HG03103 (cell line): ENCODE measurements at regions not wholly inside any gene's neighbourhood (a gene's known extent, or its start where the extent isn't known, plus 50 kb on each side); places are given as distances from the start of the nearest gene placed in this dataset.

ENCODE experiments used
- ATAC-seq: cut with Tn5 transposase; IDR thresholded peaks from one replicate; pipeline ENCODE4 v1.9.1; 2021; ENCODE audit warnings: low read depth; ENCODE audit not compliant: unreplicated experiment

GRCh38 chr4:124329134-124329533 lies 383.4 kb downstream of the ANKRD50 start:
- ATAC-seq = no peak

DNA sequence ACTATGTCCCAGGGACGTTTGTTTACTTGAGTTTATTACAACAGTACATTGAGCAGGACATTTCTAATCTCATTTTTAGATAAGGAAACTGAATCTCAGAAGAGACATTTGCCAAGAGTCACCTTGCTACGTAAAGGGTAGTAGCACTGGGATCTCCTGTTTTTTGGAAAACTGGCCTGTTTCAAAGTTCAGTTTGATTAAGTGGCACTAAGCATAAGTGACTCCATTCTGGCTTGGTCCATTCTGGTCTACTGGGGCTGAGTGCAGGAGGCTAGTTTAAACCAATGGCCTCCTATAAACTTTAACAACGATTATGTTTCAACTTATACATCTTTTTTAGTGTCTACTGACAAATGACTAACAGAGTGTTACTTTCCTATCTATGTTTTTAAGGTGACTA lies 382.5 kb downstream of the ANKRD50 start:
- ATAC-seq = no peak

DNA sequence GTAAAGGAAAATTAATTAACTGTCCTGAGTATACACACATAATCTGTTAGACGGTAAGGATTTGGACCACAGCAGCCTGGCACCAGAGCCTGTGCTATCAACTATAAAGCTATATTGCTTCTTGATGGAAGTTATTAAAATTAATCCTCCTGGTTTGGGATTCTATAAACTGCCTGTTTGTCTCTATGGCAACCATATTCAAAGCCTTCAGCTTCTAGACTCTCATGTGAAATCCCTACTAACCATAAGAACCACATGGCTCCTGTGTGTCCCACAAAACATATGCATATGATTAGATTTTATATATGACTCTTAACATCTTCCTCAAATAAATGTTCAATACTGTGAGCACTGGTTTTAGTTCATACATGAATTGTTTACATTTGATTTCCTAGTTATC lies 380.8 kb downstream of the ANKRD50 start:
- ATAC-seq = no peak

- ATAC-seq = no peak
Observed at GRCh38 chr4:124333466-124333865, 379.1 kb downstream of the ANKRD50 start.

GRCh38 chr4:124334119-124334518 lies 378.4 kb downstream of the ANKRD50 start:
- no peak for ATAC-seq

- no peak for ATAC-seq
Observed at GRCh38 chr4:124337874-124338273, 374.7 kb downstream of the ANKRD50 start.

DNA sequence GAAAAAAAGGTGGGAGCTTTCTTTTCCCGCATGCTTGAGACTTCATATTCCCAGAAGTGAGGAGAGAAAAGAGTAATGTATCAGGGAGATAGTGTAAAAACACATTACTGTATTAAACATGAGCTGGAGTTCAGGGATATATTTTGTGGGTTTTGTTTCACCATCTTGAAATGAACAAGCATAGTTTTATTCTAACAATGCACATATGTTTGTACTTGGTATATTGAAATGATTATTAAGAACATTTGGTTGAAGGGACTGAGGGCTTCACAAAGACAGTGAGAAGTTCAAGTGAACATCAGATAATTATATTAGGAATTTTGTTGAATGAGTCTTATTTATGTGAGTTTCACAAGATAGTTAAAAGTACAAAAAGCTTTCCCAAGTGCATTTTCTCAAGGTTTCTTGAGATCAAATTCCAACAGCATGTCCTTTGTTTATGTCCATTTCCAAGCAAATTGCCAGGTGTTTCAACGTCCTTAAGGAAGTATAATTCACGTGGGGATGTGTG lies 368.8 kb downstream of the ANKRD50 start:
- ATAC-seq = no peak

- ATAC-seq = no peak
Observed at GRCh38 chr4:124372916-124373315, 339.6 kb downstream of the ANKRD50 start.

DNA sequence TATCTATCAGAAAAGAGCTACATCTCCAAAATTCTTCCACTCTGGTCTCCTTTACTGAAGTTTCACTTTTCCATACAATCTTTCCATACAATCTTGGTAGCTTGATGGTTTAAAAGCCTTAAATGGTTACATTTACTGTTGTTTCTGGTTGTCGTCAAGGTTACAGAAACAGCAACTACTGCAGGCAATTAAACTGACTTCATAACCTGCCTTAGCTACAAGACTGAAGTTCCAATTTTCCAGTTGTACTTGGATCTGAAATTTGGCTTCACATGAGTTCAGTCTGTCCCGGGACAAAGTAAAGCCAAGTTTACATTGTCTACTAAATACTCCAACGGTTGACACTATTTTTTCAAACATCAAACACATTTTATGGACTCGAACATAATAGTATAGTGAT lies 326.4 kb downstream of the ANKRD50 start:
- no peak for ATAC-seq

- ATAC-seq = no peak
Observed at GRCh38 chr4:124386648-124387047, 325.9 kb downstream of the ANKRD50 start.

- ATAC-seq = no peak
Observed at GRCh38 chr4:124389591-124389990, 322.9 kb downstream of the ANKRD50 start.

DNA sequence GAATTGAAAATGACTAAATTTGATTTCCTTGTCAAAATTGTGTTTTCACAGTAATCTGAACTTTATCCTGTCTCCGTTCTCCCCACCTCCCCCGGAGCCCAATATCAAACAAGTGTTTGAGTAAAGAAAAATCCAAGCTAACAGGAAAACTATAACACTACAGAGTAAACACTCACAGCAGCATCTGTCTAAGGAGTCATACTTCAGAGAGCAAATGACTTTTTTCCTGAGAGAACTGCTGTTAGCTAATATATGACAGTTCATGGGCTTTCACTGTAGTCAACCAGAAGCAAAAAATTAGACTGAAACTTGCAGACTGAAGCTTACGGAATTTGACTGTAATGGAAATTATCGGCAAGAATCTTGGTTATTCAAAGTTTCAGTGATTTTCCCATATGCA lies 321.7 kb downstream of the ANKRD50 start:
- no peak for ATAC-seq

- no peak for ATAC-seq
Observed at GRCh38 chr4:124396333-124396732, 316.2 kb downstream of the ANKRD50 start.

GRCh38 chr4:124401606-124402005 lies 310.9 kb downstream of the ANKRD50 start:
- no peak for ATAC-seq

GRCh38 chr4:124409044-124409443 lies 303.5 kb downstream of the ANKRD50 start:
- no peak for ATAC-seq

GRCh38 chr4:124414276-124415040 lies 298.1 kb downstream of the ANKRD50 start:
- no peak for ATAC-seq

- no peak for ATAC-seq
Observed at GRCh38 chr4:124415146-124415545, 297.4 kb downstream of the ANKRD50 start.

- ATAC-seq = no peak
Observed at GRCh38 chr4:124417371-124417770, 295.2 kb downstream of the ANKRD50 start.

GRCh38 chr4:124420166-124420695 lies 292.3 kb downstream of the ANKRD50 start:
- no peak for ATAC-seq

- ATAC-seq = no peak
Observed at GRCh38 chr4:124423160-124423559, 289.4 kb downstream of the ANKRD50 start.

- no peak for ATAC-seq
Observed at GRCh38 chr4:124426279-124426678, 286.3 kb downstream of the ANKRD50 start.

DNA sequence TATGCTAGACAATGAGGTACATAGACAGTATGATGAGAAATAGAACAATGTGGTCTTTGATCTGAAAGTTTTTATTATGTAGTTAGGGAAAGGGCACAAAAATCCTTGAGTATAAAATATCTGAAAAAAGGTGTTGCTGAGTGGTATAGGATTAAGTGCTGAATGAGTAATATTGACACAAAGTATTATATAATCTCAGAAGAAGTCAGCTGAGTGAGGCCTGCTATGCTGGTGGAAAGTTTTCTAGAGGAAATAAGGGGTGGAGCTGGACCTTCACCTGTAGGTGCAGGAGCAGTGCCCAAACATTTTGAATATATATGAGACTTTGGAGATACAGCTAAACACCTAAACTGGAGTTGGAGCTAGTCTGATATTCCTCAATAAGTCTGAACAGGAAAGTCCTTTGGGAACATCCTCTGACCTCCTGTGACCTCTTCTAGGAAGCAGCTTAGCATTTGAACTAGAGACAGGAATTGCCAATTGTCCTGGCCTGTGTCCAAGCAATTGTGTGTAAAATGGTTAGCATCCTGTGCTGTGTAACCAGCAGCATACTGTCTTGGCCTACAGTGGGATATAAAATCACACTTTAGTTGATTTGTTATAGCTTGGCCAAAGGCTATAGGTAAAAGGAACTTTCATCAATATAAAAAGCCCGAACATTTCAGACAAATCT lies 285.3 kb downstream of the ANKRD50 start:
- no peak for ATAC-seq
